ENCODE measurements at regions not wholly inside any gene's neighbourhood (a gene's known extent, or its start where the extent isn't known, plus 50 kb on each side); places are given as distances from the start of the nearest gene placed in this dataset.
"Not testable (repeated sequence)": the region's sequence is repeated elsewhere in the genome, so short reads cannot be mapped to it uniquely, and the experiment has no call there.

DNA sequence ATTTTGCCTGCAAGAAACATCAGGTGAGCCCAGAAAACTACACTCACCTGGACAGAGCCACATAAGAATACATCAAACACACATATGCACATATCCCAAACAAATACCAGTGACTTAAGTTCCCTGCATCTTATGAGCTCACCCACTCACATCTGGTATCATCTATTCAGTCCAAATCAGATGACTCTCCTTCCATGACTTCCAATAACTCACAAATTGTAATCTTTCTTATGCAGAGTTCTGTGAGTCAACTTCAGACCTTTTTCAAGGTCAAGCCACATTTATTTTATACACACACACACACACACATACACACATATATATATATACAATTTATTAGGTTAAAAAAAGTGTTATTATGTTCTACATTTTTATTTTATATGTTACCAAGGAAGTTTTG, 1711.9 kb upstream of the CDH9 start:
- DNase-seq, result no peak

DNA sequence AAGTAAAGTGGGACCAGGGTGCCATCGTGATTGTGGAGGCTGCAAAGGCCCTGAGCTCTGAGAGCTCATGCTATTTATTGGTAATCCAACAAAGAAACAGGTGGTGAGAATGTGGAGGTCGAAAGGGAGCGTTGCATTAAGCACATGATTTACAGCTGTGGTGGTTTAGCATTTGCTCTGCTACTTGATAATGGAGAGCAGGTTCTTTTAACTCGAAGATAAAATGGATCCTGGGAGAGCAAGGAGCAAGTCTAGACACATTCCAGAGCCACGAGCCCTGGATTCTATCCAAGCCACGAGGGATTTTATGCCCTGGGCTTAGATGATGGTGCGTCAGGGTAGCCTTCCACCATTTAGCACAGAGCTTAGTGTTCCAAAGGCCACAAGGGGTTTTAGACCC, 1710.1 kb upstream of the CDH9 start:
- no peak for DNase-seq

DNA sequence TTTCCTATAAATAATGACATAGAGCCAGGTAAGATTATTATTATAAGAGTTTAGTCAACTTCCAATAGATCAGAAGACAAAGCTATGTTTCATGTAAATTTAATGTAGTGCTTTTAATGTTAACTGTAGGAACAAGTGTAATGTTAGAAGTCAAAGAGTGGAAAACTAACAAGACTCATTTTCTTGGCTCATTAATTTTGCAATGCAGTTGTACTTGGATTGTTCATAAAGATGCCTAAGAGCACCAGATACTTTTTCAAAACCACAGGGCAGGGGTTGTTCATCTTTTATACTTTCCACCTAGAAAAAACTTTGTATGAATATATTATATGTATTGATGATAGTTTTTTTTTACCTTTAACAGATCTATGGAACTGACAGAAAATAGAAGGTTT, 1705.3 kb upstream of the CDH9 start:
- no peak for DNase-seq

DNA sequence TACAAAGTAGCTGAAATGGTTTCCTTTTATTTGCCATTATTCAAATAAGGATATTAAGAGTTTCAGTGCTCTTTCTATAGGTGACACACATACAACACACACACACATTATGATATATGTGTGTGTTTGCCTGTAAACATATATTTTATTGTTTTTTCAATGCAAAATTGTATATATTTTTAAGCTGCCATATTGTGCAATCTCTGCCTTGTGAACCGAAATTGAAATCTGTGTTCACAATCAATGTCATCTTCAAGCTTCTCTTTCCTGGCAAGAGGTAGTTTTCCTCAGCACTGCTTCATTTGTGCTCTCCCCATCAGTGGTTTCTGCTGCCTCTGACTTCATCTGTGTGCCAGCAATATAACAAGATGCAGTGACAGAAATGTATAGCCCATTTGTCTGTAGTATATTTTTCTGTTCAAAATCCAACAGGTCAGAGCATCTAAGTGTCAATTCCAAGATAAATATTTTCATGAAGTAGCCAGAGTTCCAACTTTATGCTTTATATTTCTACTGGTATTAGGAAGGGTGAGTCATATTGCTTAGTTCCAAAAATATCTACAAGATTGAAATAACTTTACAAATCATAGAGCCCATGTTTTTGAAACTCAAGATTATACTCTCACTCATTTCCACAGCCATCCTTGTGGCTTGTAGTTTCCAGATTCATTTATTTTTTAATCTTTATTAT, 1704.8 kb upstream of the CDH9 start:
- DNase-seq, result no peak

DNA sequence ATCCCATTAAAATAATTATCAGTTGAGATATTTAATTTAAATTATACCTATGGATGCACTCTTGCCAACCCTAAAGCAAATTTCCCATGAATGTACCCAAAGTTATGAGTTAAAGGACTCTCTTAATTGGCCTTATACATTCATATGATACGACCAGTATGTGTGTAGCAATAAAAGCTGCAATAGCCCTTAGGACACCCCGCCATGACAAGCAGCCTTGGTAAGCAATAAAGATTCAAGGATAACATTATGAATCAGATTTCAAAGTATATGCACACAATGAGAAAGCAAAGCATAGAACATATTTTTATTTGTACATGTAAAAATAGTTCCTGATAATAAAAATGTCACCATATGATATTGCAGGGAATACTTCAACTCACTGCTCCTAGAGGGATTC, 1699.3 kb upstream of the CDH9 start:
- DNase-seq, result no peak

DNA sequence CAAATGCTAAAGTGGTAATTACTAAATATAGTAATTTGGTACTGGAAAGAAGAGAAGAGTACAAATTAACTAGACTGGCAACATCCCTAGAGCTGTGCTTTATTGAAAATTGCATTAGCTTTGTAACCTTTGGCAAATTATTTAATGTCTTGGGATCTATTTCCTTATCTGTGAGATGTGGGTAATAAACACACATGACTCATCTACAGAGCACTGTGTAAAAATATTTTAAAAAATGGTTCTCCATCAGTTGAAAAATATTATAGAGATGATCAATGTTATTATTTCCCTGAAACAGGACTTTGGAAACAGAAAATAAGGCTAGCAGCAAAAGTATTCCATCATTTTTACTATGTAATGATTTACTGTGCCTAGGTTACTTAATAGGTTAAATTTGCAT, 1698.8 kb upstream of the CDH9 start:
- no peak for DNase-seq

DNA sequence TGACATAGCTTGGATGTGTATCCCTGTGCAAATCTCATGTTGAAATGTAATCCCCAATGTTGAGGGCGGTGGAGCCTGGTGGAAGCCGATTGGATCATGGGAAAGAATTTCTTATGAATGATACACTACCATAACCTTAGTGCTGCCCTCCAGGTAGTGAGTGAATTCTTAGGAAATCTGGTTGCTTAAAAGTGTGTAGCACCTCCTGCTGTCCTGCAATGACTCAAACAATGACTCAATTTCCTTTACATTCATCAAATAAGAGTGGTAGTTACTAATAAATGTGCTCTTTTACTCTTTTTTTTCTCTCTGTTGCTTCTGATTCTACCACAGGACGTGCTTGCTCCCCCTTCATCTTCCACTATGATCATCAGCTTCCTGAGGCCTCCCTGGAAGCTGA, 1696.0 kb upstream of the CDH9 start:
- DNase-seq, result no peak

DNA sequence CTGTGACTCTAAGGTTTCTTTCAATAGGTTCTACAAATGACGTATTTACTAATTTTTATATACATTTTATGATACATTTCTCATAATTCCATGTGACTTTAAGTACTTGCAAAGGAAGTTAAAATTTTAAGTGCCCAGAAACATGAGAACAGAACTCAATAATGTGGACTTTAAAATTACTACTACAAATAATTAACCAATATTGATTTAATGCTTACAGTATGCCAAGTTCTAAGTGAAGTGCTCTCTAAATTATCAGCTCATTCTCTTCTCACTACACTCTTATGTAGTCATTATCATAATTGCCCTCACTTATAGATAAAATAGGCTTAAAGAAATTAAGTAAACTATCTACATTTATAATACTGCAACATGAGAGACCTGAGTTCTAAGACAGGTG, 1690.7 kb upstream of the CDH9 start:
- no peak for DNase-seq

DNA sequence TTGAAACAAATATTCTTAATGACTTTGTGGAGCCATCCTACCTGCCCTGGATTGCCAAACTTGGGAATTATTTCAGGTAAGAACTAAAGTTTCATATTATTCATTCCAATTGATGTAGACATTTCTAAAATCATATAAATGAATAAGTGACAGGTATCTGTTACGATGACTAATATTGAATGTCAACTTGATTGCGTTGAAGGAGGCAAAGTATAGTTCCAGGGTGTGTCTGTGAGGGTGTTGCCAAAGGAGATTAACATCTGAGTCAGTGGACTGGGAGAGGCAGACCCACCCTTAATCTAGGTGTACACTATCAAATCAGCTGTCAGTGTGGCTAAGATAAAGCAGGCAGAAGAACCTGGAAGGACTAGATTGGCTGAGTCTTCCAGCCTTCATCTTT, 1688.4 kb upstream of the CDH9 start:
- no peak for DNase-seq

DNA sequence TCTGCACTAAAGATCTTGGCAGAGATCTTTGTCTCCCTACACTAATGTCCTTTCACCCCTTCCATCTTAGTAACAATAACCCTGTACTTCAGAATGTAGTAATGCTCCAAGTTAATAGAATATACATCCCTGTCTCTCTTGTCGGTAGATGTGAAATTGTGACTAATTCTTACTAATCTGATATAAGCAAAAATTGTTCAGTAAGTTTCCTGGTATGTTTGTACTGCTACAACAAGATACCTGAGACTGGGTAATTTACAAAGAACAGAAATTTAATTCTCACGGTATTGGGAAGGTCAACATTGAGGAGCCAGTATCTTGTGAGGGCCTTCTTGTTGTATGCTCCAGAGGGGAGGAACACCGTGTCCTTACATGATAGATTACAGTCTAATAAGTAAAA, 1686.6 kb upstream of the CDH9 start:
- no peak for DNase-seq

DNA sequence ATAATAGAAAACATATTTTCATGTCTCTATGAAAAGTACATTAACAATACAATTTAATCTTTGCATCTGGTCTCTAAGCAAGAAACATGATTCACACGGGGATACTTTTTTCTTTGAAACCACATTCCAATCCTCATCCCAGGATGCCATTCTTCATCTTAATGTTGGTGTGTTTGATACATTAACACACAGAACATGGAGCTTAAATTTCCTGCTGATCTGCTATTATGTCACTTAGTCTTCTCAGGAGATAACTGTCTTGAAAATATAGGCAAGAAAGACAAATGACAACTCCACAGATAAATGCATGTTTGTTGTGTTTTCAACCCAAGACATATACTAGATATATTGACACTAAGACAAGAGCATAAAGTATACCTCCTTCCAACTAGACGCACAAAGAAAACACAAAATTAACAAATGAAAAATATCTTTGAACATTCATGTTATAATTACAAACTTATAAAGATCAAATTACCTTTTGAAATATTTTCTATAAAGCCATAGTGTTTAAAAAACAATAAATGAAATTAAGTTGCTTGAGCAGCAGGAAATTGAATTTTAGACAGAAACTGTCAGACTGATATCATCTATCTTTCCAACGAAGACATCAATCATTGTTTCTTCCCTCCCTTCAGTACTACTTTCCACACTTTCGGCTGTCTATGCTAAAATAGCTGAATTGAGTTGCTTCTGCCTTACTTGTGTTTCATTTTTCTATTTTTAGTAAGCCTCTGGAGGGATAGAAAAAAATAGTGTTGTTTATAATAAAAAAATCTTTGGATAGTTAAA, 1676.7 kb upstream of the CDH9 start:
- no peak for DNase-seq

DNA sequence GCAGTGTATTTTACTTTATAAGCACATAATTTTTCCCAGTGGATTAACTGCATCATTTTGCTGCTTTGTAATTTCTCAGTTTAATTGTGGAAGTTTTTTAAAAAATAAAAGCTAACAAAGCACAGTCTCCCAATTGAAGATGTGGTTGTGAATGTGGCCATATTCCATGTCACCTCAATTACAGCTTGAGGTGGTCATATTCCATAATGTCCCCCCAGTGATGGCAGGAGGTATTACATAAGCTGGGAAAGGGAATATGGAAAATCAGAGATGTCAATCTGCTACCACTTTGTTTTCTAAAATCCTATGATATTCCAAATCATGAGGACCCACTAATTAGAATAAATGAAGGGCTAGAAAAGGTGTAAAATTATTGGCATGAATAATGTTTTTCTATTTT, 1672.0 kb upstream of the CDH9 start:
- DNase-seq, result no peak

DNA sequence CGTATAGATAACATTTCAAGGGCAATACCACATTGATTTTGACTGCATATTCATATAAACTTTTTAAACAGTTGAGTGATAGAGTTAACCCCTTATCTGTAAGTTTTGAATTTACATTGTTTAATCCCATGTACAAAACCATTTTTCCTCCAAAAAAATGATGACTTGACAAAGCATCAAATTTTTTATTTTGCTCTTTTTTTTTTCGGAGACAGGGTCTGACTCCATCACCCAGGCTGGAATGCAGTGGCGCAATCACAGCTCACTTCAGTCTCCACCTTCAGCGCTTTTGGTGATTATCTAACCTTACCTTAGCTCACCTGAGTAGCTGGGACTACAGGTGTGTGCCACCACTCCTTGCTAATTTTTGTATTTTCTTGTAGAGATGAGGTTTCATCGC, 1670.1 kb upstream of the CDH9 start:
- DNase-seq, result no peak

DNA sequence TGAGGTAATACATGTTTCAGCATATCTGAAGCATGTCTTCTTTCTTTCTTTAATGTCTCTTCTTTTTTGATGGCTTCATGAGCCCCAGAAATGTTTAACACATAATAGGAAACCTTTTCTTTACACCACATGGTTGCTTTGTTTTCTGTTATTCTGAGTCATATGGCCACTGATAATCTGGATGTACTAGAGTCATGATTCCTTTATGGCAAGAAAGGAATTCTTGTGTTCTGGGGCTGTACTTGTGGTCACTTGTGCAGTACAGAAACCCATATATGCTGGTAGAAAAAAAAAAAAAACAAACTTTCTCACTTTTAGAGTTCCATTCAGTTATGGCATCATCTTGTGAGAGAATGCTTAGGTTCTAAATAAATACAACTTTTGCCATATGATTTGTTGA, 1669.3 kb upstream of the CDH9 start:
- DNase-seq, result no peak

DNA sequence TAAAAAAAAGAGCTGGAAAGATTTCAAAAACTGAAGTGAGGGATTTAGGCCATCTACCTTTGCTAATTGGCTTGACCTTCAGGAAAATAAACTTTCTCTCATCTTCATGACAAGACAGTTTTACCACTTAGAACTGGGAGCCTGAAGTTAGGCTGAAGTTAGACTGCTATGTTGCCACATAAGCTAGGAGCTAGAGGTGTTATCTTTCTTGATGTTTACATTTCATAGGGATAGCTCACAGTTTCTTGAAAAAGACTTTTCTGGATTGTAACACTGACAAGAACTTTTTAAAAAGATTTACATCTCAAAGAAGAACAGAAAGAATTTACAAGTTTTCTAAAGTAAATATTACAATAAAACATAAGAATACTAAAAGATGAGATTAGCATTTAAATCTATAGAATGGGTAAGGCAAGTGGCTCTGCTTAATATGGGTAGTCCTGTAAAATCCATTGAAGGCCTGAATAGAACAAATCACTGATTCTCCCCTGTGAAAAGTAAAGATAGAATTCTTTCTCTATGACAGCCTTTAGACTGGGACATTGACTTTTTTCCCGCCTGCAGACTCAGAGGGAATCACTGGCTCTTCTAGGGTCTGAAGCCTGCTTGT, 1665.4 kb upstream of the CDH9 start:
- no peak for DNase-seq

DNA sequence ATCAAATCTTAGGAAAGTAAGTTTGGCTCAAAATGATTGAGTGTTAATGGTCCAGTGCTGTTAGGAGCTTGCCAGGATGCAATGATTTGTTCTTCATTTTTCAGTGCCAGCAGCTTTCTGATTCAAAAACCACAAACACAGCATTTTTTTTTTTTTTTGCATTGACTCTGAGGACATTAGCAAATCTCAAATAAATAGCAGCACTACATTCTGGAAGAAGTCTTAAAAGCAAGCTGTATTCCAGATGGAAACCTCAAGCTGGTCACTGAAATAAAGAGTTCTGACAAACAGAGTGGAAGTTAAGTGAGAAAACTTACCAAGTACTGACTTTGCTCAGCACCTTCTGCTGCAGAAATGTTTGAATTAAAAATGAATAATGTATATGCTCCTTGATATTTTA, 1653.1 kb upstream of the CDH9 start:
- DNase-seq, result no peak

DNA sequence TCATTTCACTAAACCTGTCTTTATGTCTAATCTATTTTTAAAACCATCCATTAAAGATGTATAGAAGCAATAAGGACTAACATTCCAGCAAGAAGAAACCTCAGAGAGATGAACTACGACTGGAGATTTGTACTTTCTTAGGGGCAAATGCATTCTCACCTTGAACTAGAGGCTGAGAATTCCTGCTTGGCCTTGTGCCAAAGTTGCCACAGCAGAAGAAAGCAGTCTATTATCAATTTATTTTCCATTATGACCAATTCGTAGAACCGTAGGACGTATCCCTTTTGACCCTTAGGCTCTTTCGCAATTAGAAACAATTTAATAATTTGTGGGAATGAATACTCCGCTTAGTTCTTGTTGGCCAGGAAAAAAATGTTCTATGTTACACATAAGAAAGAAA, 1647.4 kb upstream of the CDH9 start:
- DNase-seq, result no peak

DNA sequence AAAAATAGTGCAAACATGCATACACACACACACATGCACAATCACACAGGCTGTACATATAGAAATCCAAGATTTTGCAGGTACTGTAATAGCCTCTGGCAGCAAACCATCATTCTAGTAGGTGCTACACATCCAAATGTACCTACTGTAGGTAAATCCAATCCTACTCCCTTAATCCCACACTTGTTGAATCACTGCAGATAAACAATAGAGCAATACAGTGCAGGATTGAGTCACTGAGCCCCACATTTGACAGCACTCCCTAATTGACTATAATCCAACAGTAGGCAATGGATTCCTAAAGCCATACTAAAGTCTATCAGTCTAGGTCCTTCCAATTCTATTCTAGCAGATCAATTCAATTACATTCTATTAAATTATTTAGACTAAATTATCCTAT, 1640.5 kb upstream of the CDH9 start:
- no peak for DNase-seq

DNA sequence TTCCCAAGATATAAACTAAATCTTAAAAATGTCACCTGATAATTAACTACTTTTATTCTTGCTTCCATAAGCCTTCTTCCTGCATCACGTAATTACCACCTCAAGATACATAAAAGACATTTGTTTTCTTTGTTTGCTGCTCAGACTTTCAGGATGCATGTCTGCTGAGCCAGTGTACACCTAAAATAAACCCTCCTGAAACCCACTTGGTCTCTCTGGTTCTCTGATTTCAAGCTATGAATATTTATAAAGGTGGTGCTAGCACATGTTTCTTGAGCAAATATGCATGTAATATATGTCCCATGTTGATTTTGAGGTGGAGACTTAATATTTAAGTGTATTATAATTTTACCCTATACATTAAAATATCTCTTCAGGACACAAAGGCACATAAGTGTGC, 1627.7 kb upstream of the CDH9 start:
- DNase-seq, result no peak

DNA sequence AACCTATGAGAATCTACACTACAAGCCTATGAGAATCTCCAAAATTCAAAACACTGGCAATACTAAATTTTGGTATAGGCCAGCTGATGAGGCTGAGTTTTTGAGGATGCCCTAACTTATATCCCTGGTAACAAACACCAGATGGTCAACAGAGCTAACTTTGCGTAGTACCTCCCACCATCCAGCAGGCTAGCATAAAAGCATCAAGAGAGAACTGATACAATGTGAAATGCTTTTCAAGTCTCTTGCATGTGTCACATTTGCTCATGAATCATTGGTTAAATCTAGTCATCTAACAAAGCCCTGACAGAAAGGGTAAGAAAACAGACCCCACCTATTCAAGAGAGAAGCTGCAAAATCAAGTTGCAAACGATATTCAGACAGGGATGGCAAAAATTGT, 1609.7 kb upstream of the CDH9 start:
- no peak for DNase-seq

DNA sequence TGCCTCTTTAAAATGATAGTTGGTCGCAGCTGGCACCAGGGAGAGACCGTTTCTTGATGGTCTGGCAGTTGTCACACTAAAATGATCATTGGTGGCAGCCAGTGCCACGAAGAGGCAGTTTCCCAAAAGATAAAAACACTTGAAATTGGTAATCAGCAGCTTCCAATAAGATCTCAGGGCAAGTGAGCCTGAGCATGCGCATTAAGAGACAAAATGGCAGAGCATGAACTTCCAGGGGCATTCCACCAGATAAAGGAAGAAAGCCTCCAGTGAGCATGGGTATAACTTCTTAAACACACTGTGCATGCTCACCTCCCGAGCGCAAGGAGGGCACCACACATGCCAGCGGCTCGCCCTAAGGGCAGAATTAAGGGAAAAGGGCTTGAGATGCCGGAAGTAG, 1594.2 kb upstream of the CDH9 start:
- DNase-seq, result no peak

DNA sequence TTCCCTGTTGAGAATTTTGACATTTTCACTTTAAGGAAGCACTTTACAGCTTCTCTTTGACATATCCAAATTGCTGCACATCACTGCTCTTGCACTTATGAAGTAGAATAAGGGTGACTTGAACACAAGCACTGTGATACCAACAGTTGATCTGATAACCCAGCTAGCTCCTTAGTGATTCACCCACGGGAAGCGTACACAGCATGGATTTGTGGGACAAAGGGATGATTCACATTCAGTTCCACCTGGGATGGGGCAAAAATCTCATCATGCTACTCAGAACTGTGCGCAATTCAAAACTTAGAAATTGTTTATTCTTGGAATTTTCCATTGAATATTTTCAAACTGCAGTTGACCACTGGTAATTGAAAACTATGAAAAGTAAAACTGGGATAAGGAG, 1565.5 kb upstream of the CDH9 start:
- no peak for DNase-seq

DNA sequence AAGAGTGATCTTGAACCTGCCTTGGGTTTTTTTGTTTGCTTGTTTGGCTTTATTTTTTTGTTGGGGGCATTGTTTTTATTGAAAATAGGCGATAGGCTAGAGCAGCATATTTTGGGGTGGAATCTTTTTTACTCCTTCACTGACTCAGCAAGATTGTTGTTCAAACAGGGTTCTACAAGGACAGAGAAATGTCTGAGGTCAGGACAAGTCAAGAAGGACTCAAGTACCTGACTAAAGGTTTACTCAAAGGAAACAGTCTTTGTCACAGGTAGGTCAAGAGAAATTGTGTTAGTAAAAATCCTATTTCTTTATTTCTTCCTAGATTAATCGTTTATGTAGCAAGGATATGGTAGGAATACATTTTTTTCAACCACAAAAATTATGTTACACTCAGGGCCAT, 1564.0 kb upstream of the CDH9 start:
- DNase-seq, result no peak

DNA sequence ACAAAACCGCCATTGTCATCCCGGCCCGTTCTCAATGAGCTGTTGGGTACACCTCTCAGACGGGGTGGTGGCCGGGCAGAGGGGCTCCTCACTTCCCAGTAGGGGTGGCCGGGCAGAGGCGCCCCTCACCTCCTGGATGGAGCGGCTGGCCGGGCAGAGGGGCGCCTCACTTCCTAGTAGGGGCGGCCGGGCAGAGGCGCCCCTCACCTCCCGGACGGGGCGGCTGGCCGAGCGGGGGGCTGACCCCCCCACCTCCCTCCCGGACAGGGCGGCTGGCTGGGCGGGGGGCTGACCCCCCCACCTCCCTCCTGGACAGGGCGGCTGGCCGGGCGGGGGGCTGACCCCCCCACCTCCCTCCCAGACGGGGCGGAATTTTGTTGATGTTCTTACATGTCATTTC, 1558.3 kb upstream of the CDH9 start:
- not testable (repeated sequence) for DNase-seq

Measured in occipital lobe (tissue), 1 donor.